Islet precursor cell (in vitro differentiated cells): ENCODE measurements at regions not wholly inside any gene's neighbourhood (a gene's known extent, or its start where the extent isn't known, plus 50 kb on each side); places are given as distances from the start of the nearest gene placed in this dataset.

Source experiments
- DNase-seq: peaks from one replicate; pipeline ENCODE4 v3.0.0-alpha.2; 2018

DNA sequence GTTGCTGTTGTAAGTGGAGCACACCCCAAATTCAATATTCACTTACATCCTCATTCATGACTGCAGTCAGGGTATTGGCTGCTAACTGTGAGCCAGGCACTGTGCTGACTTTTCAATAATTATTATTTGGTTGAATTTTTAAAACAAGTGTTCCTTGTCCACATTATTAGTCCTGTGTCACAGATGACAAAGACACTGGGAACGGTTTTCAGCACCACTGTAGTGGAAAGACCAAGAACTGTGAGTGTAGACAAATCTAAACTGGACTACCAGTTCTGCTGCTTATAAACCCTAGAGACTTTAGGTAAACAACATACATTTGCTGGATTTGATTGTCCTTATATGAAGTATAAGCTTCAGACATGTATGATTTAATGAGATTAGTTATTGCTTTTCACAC is 197.7 kb upstream of the ROBO2 start:
- DNase-seq, result no peak

- DNase-seq, result no peak
These were observed 184.4 kb upstream of the ROBO2 start for GRCh38 chr3:76855451-76855850.

DNA sequence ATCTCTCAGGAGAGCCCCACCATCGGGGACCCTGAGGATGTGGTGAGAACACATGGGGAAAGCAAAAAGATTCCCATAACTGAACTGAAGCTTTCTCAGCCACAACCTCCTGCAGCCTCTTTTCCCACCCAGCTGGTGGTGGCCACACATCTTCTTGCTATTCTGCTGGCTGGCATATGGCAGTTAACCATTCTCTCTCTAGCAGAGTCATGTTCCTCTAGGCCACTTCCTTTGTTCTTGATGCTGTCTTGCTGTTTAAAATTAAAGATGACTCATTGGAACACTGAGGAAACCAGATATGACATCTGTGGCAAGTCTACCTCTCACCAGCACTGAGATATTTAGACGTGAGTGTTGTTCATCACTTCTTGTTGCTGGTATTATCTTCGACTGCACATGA is 180.3 kb upstream of the ROBO2 start:
- no peak for DNase-seq

DNA sequence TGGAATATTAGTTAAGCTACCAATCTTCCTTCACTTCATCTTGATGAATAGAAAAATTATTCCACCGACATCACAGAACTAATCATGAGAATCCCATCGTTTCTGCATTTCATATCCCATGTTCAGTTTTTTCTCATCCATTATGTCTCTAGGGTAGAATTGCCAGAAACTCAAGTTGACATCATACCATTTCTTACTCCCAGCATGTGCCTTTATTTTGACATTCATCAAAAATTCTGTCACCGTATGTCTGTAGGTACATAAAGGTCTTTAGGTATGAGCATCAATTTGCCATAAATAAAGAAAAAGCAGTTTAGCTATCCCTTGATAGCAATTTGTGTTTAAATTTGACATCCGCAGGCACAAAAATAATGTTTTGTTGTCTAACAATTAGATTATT is 175.5 kb upstream of the ROBO2 start:
- no peak for DNase-seq

GRCh38 chr3:76866729-76867408 is 173.0 kb upstream of the ROBO2 start:
- no peak for DNase-seq

DNA sequence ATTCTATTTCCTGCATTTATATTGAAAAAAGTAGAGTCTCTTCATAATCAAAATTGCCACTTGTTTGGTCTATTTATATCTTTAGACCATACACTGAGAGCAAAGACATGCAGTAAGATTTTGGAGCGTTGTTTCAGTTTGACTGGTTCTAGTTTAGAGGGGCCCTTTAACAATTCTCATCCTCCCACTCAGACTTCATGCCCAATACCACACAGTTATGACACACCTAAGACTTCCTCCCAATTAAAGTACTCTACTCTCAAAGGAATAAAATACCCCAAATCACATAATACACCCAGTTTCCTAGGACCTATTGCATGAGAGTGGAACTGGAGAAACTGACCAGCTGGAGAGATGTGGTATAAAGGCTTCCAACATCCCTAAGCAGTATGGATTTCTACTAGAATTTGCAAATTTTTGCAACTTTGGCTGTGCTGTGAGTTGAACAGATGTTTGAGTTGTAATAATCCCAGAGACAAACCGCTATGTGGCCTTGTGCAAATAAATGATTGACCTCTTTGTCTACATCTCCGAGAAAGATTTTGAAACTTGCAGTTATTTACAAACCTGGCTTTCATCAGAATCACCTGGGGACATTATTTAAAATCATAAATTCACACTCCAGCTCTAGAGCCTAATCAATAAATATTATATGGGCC is 170.0 kb upstream of the ROBO2 start:
- no peak for DNase-seq

DNA sequence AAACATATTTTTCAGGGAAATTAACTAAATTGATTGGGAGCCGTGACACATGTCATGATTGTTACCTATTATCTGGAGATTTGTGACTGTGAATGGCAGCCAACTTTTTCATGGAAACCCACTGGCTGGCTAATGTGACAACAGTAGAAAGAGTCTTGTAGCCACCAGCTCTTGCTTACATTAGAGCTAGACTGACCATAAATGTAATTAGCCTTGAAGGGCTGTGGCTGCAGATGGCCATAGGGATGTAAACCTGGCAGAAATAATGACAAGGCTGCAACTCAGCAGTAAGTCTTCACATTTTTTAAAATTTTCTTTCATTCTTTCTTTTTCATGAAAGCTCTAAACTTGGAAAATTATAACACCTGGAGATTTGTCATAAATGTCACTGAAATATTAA is 168.2 kb upstream of the ROBO2 start:
- no peak for DNase-seq

GRCh38 chr3:76872999-76873398 is 166.9 kb upstream of the ROBO2 start:
- DNase-seq, result no peak

- DNase-seq, result peak; percentile 74
These were observed 166.2 kb upstream of the ROBO2 start for GRCh38 chr3:76873532-76874242.

DNA sequence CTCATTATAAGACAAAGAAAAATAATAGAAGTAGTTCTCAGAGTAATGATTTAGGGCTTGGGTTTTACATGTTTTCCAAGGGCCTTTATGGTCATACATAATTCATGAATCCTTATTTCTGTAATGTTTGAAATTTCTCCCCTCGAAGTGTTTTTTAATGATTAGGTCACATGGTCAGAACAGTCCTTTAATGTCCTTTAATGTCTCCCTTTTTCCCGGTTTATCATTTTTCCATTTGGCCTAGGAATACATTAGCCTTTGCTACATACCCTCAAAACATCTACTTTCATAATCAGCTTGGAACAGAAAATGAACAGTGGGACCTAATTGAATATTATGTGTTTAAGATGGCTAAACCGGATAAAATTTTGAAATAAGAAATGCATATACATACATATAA is 159.9 kb upstream of the ROBO2 start:
- no peak for DNase-seq

- DNase-seq, result no peak
These were observed 153.0 kb upstream of the ROBO2 start for GRCh38 chr3:76886761-76887500.

GRCh38 chr3:76888856-76889255 is 151.0 kb upstream of the ROBO2 start:
- DNase-seq, result no peak

GRCh38 chr3:76889911-76890310 is 150.0 kb upstream of the ROBO2 start:
- no peak for DNase-seq

DNA sequence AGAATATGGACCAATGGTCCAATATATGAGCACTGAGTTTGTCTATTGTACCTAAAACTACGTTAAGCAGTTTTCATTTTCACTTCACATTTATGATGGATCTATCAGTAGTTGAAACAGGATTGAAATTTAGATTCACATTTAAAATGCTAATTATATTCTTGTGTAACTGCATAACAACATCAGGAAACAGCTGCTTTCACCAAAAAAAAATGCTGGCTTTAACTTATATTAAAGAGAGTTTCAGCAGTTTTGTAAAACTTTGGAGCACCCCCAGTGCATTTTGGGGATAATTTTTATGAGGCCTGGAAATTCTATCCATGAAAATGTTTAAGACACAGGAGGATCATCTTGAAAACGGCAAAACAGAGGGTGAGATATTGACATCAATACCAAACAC is 142.8 kb upstream of the ROBO2 start:
- no peak for DNase-seq

- no peak for DNase-seq
These were observed 139.3 kb upstream of the ROBO2 start for GRCh38 chr3:76900596-76900995.

DNA sequence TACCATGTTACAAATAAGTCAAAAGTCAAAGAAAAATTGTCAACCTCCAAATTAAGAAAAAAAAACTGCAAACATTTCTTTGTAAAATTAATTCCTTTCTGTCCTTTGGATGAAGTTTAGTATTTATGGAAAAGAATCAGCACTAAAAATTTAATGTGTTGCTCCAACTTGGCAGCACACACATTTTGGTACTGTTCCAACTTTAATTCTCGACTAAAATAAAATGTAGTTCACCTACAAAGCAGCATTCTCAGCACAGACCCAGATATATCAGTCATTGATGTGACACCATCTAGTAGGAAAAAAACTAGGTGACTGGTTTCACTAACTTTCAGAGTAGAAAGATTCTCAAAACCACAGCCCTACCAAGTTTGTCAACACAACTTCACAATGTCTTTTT is 131.7 kb upstream of the ROBO2 start:
- DNase-seq, result no peak

GRCh38 chr3:76912841-76913383 is 127.0 kb upstream of the ROBO2 start:
- no peak for DNase-seq

- no peak for DNase-seq
These were observed 122.5 kb upstream of the ROBO2 start for GRCh38 chr3:76917436-76917835.

DNA sequence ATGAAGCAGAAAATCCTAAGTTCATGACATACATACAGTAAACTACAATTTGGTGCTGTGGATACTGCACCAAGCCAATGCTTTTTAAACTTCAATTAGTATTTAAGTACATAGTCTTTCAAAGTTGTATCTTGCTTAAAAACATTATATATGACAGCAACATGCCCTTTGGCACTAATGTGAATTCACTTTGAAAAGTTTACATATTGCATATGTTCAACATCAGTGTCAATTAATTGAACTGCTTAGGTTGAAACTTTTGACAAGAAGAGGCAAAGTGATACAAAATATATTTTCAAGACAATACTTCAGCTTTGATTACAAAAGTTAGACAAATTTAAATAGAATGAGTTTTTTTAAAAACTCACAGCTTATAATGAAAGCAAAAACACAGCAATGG is 119.4 kb upstream of the ROBO2 start:
- DNase-seq, result no peak

DNA sequence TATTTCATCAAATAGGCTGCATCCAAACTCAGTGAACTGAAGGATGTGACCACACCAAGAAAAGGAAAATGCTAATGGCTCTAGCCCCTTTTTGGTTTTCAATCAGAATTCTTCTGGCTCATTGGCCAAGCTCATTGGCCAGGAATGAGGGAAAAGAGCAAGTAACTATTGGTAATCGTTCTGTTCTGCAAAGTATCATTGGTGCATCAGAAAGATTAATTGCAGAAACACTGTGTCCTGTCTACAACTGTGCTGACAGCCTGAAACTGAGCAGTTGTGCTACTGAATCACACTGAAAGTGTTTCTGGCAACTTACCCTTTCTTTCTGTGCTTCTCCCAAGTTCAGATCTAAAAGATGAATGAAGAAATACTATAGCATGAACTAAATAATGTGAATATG is 116.4 kb upstream of the ROBO2 start:
- DNase-seq, result no peak

GRCh38 chr3:76930712-76931111 is 109.2 kb upstream of the ROBO2 start:
- DNase-seq, result no peak

GRCh38 chr3:76933245-76933644 is 106.7 kb upstream of the ROBO2 start:
- DNase-seq, result no peak

- no peak for DNase-seq
These were observed 100.9 kb upstream of the ROBO2 start for GRCh38 chr3:76938962-76939361.
